ENCODE measurements at regions not wholly inside any gene's neighbourhood (a gene's known extent, or its start where the extent isn't known, plus 50 kb on each side); places are given as distances from the start of the nearest gene placed in this dataset.
"Not testable (repeated sequence)": the region's sequence is repeated elsewhere in the genome, so short reads cannot be mapped to it uniquely, and the experiment has no call there.

DNA sequence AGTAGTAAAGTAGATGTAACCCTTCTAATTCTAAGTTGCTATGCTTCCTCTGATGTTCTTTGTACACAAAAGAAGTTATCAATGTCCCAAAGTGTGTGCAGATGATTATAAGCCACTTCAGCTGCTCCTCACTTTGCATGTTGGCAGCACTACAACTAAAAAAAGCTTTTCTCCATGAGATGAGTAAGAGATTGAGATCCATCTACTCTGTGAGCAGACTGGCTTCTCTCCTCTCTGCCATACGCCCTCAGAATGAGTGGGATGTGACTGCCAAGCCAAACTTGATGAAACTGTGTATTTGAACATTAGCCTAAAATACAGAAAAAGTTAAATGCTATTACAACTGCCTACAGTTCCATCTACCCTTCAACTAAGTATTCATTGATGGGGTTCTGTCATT is 102.9 kb upstream of the ETV1 start:
- no peak for DNase-seq
- Histone ChIP-seq H3K4me3 (ENCODE audit: low read length) (no peak overlapping the region), H3K27me3 (ENCODE audit: control insufficient read depth, insufficient read depth, low read length) (no peaks in the 10 kb centered on the region), H3K9me3 (ENCODE audit: control insufficient read depth, low read depth, low read length) (no peaks in the 10 kb centered on the region), H3K4me1 (ENCODE audit: control insufficient read depth, insufficient read depth, low read length) (no peaks in the 10 kb centered on the region), H3K36me3 (ENCODE audit: control insufficient read depth, insufficient read depth, low read length) (no peaks in the 10 kb centered on the region), H3K27ac (ENCODE audit: low read length) (no peak overlapping the region)
- no CpG with 5 or more reads among the region's 1 CpG for WGBS (ENCODE audit: insufficient coverage, low lambda C conversion rate)

- DNase-seq: no peak
- 100% methylated on average over 1 of the region's 1 CpG for WGBS (ENCODE audit: insufficient coverage, low lambda C conversion rate)
These were observed 96.4 kb upstream of the ETV1 start for GRCh38 chr7:14085901-14086300.

DNA sequence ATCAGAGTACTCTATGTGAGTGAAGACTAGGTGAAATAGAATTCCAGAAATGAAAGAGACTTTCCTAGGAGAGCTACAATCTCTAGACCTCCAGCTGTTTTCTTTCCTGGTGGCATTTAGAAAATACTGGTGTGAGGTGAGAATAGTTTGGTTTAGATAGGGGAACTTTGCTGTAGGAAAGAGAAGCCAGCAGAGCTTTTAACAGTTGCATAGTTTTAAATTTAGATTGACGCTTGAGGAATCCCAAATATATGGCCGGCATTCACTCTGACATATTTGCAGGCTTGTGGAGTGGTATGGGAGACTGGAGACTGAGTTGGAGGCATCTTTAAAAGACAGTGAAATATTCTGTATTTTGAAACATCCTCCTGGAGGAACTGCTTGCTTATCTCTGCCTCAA is 94.3 kb upstream of the ETV1 start:
- no peak overlapping the region for H3K4me3 ChIP-seq (ENCODE audit: low read length)
- no peaks in the 10 kb centered on the region for H3K4me1 ChIP-seq (ENCODE audit: control insufficient read depth, insufficient read depth, low read length)
- no peak overlapping the region for H3K27ac ChIP-seq (ENCODE audit: low read length)
- no CpG with 5 or more reads among the region's 2 CpGs for WGBS (ENCODE audit: insufficient coverage, low lambda C conversion rate)
- DNase-seq: no peak
- no peaks in the 10 kb centered on the region for H3K27me3 ChIP-seq (ENCODE audit: control insufficient read depth, insufficient read depth, low read length)
- no peaks in the 10 kb centered on the region for H3K36me3 ChIP-seq (ENCODE audit: control insufficient read depth, insufficient read depth, low read length)
- H3K9me3 ChIP-seq (ENCODE audit: control insufficient read depth, low read depth, low read length): peaks cover 11% of the 10 kb centered on the region

More at GRCh38 chr7:14085901-14086300, 96.4 kb upstream of the ETV1 start:
- Histone ChIP-seq H3K9me3 (ENCODE audit: control insufficient read depth, low read depth, low read length) (peaks cover 11% of the 10 kb centered on the region), H3K36me3 (ENCODE audit: control insufficient read depth, insufficient read depth, low read length) (no peaks in the 10 kb centered on the region), H3K27me3 (ENCODE audit: control insufficient read depth, insufficient read depth, low read length) (no peaks in the 10 kb centered on the region), H3K4me1 (ENCODE audit: control insufficient read depth, insufficient read depth, low read length) (no peaks in the 10 kb centered on the region), H3K27ac (ENCODE audit: low read length) (no peak overlapping the region), H3K4me3 (ENCODE audit: low read length) (no peak overlapping the region)

GRCh38 chr7:14073988-14074387 is 84.5 kb upstream of the ETV1 start:
- no peak for DNase-seq
- no peaks in the 10 kb centered on the region for H3K27me3 ChIP-seq (ENCODE audit: control insufficient read depth, insufficient read depth, low read length)
- H3K27ac ChIP-seq (ENCODE audit: low read length): no peak overlapping the region
- H3K9me3 ChIP-seq (ENCODE audit: control insufficient read depth, low read depth, low read length): no peaks in the 10 kb centered on the region
- no peaks in the 10 kb centered on the region for H3K4me1 ChIP-seq (ENCODE audit: control insufficient read depth, insufficient read depth, low read length)
- no peaks in the 10 kb centered on the region for H3K36me3 ChIP-seq (ENCODE audit: control insufficient read depth, insufficient read depth, low read length)
- H3K4me3 ChIP-seq (ENCODE audit: low read length): no peak overlapping the region

DNA sequence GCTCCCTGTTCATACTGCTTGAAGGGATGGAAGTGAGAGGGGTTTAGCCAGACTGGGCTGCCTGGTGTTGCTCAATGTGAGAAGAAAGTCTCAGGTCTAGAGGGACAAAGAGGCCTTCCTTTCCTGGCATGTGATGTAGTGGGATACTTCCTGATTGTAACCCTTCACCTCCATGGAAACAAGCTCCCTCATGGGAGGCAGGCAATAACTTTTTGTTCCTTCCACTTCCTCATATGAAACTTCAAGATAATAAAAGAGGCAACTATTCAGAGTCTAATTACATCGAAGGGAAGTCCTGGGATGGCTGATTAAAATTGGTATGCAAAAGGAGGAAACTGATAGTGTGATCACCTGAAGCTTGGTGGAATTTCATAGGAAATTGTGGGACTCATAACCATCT is 84.1 kb upstream of the ETV1 start:
- Histone ChIP-seq H3K27me3 (ENCODE audit: control insufficient read depth, insufficient read depth, low read length) (no peaks in the 10 kb centered on the region), H3K4me1 (ENCODE audit: control insufficient read depth, insufficient read depth, low read length) (no peaks in the 10 kb centered on the region), H3K9me3 (ENCODE audit: control insufficient read depth, low read depth, low read length) (no peaks in the 10 kb centered on the region), H3K27ac (ENCODE audit: low read length) (no peak overlapping the region), H3K4me3 (ENCODE audit: low read length) (no peak overlapping the region), H3K36me3 (ENCODE audit: control insufficient read depth, insufficient read depth, low read length) (no peaks in the 10 kb centered on the region)
- peak in 1 of 2 donors; percentile 5 for DNase-seq
- WGBS (ENCODE audit: insufficient coverage, low lambda C conversion rate): 75% methylated on average over 1 of the region's 1 CpG

DNA sequence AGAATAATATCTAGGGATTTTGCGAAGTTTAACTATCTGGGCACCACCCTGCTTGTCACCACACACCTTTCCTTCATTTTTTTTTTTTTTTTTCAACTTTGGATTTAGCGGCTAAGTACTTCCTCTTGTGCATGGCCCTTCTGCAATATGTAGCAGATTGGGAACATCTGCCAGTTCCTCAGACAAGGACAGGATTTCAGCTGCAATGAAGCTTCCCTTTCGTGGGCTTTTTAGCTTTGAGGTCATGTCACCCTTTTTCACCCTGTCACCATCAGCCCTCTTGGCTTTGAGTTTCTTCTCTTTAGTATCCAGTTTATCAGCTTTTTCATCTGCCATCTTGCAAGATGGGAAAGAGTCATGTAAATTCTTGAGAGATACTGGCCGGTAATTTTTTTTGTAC is 81.6 kb upstream of the ETV1 start:
- Histone ChIP-seq H3K27me3 (ENCODE audit: control insufficient read depth, insufficient read depth, low read length) (no peaks in the 10 kb centered on the region), H3K4me1 (ENCODE audit: control insufficient read depth, insufficient read depth, low read length) (no peaks in the 10 kb centered on the region), H3K4me3 (ENCODE audit: low read length) (no peak overlapping the region), H3K9me3 (ENCODE audit: control insufficient read depth, low read depth, low read length) (no peaks in the 10 kb centered on the region), H3K36me3 (ENCODE audit: control insufficient read depth, insufficient read depth, low read length) (no peaks in the 10 kb centered on the region), H3K27ac (ENCODE audit: low read length) (no peak overlapping the region)
- no CpG with 5 or more reads among the region's 4 CpGs for WGBS (ENCODE audit: insufficient coverage, low lambda C conversion rate)
- DNase-seq: no peak

DNA sequence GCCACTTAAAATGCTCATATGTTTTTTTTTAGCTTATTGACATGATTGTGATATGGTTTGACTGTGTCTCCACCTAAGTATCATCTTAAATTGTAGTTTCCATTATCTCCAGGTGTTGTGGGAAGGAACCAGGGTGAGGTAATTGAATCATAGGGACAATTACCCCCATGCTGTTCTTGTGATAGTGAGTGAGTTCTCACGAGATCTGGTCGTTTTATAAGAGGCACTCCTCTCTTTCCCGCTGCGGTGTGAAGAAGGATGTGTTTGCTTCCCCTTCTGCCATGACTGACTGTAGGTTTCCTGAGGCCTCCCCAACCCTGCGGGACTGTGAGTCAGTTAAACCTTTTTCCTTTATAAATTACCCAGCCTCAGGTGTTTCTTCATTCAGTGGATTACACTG is 80.5 kb upstream of the ETV1 start:
- no peak for DNase-seq
- Histone ChIP-seq H3K4me1 (ENCODE audit: control insufficient read depth, insufficient read depth, low read length) (no peaks in the 10 kb centered on the region), H3K9me3 (ENCODE audit: control insufficient read depth, low read depth, low read length) (no peaks in the 10 kb centered on the region), H3K36me3 (ENCODE audit: control insufficient read depth, insufficient read depth, low read length) (no peaks in the 10 kb centered on the region), H3K4me3 (ENCODE audit: low read length) (no peak overlapping the region), H3K27me3 (ENCODE audit: control insufficient read depth, insufficient read depth, low read length) (no peaks in the 10 kb centered on the region), H3K27ac (ENCODE audit: low read length) (no peak overlapping the region)
- WGBS (ENCODE audit: insufficient coverage, low lambda C conversion rate): 65% methylated on average over 4 of the region's 5 CpGs

DNA sequence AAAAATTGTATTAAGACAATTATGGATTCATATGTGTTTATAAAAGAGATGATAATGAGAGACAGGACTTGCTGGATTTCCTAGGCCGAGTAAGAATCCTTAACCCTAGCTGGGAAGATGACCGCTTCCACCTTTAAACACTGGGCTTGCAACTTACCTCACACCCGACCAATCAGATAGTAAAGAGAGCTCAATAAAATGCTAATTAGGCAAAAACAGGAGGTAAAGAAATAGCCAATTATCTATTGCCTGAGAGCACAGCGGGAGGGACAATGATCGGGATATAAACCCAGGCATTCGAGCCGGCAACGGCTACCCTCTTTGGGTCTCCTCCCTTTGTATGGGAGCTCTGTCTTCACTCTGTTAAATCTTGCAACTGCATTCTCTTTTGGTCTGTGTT is 77.3 kb upstream of the ETV1 start:
- H3K27ac ChIP-seq (ENCODE audit: low read length); H3K4me1 ChIP-seq (ENCODE audit: control insufficient read depth, insufficient read depth, low read length); H3K4me3 ChIP-seq (ENCODE audit: low read length); H3K27me3 ChIP-seq (ENCODE audit: control insufficient read depth, insufficient read depth, low read length); H3K9me3 ChIP-seq (ENCODE audit: control insufficient read depth, low read depth, low read length); H3K36me3 ChIP-seq (ENCODE audit: control insufficient read depth, insufficient read depth, low read length); DNase-seq: not testable (repeated sequence)
- WGBS (ENCODE audit: insufficient coverage, low lambda C conversion rate): no CpG with 5 or more reads among the region's 8 CpGs

DNA sequence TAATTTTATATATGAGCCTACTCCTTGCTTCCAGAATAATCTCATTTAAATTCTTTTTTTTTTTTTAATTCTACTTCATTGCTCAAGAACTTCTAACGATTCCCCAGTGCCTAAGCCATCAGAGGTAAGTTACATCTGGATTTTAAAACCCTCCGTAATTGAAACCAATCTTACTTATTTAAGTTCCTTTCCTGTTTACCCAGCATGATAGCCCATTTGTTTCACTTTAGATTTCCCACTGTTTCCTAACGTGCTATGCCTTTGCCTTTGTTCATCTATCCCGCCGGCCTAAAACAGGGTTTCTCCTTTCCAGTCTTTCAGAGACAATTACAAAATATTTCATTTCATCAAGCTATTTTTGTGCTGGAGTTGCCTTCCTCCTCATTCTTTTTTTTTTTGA is 75.8 kb upstream of the ETV1 start:
- H3K36me3 ChIP-seq (ENCODE audit: control insufficient read depth, insufficient read depth, low read length): no peaks in the 10 kb centered on the region
- H3K4me3 ChIP-seq (ENCODE audit: low read length): no peak overlapping the region
- H3K4me1 ChIP-seq (ENCODE audit: control insufficient read depth, insufficient read depth, low read length): no peaks in the 10 kb centered on the region
- no peaks in the 10 kb centered on the region for H3K9me3 ChIP-seq (ENCODE audit: control insufficient read depth, low read depth, low read length)
- no peaks in the 10 kb centered on the region for H3K27me3 ChIP-seq (ENCODE audit: control insufficient read depth, insufficient read depth, low read length)
- no peak for DNase-seq
- H3K27ac ChIP-seq (ENCODE audit: low read length): no peak overlapping the region
- 85% methylated on average over 4 of the region's 5 CpGs for WGBS (ENCODE audit: insufficient coverage, low lambda C conversion rate)

- no peaks in the 10 kb centered on the region for H3K27me3 ChIP-seq (ENCODE audit: control insufficient read depth, insufficient read depth, low read length)
- H3K36me3 ChIP-seq (ENCODE audit: control insufficient read depth, insufficient read depth, low read length): no peaks in the 10 kb centered on the region
- H3K9me3 ChIP-seq (ENCODE audit: control insufficient read depth, low read depth, low read length): no peaks in the 10 kb centered on the region
- 100% methylated on average over 3 of the region's 4 CpGs for WGBS (ENCODE audit: insufficient coverage, low lambda C conversion rate)
- no peak overlapping the region for H3K4me3 ChIP-seq (ENCODE audit: low read length)
- no peaks in the 10 kb centered on the region for H3K4me1 ChIP-seq (ENCODE audit: control insufficient read depth, insufficient read depth, low read length)
- DNase-seq: no peak
- no peak overlapping the region for H3K27ac ChIP-seq (ENCODE audit: low read length)
These were observed 66.3 kb upstream of the ETV1 start for GRCh38 chr7:14055813-14056212.

DNA sequence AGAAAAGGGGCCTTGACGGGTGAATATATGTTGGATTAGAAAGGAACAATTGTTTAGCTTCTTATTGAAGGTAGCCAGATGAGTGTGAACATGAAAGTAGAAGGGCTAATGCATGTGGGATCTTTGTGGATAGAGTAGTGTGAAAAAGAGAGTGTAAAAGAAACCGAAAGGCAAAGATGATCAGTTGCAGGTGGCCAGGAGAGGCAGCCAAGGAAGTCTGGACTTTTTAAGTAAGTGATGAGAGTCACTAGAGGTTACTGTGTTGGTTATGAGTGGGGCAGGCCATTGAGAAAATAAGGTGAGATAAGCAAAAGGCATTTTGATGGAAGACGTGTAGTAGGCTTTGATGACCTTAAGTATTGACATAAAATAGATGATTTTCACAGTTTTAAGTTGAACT is 64.7 kb upstream of the ETV1 start:
- Histone ChIP-seq H3K27ac (ENCODE audit: low read length) (no peak overlapping the region), H3K9me3 (ENCODE audit: control insufficient read depth, low read depth, low read length) (no peaks in the 10 kb centered on the region), H3K4me3 (ENCODE audit: low read length) (no peak overlapping the region), H3K4me1 (ENCODE audit: control insufficient read depth, insufficient read depth, low read length) (no peaks in the 10 kb centered on the region), H3K36me3 (ENCODE audit: control insufficient read depth, insufficient read depth, low read length) (no peaks in the 10 kb centered on the region), H3K27me3 (ENCODE audit: control insufficient read depth, insufficient read depth, low read length) (no peaks in the 10 kb centered on the region)
- WGBS (ENCODE audit: insufficient coverage, low lambda C conversion rate): 91% methylated on average over 3 of the region's 3 CpGs
- no peak for DNase-seq
